Chondrocyte (in vitro differentiated cells): ENCODE measurements at regions not wholly inside any gene's neighbourhood (a gene's known extent, or its start where the extent isn't known, plus 50 kb on each side); places are given as distances from the start of the nearest gene placed in this dataset.

Experiments used
- DNase-seq: peaks from one replicate; pipeline ENCODE4 v3.0.0; 2021; ENCODE audit warnings: mixed read lengths, low spot score
- H3K27ac Mint-ChIP-seq: one replicate; pipeline ENCODE4 v1.8.0; 2021; ENCODE audit warnings: mild to moderate bottlenecking, moderate library complexity, mixed read lengths; ENCODE audit not compliant: unreplicated experiment
- H3K27me3 Mint-ChIP-seq: 2 replicates; pipeline ENCODE4 v1.8.0; 2021; ENCODE audit warnings: low read depth, mixed read lengths
- H3K36me3 Mint-ChIP-seq: 2 replicates; pipeline ENCODE4 v1.8.0; 2021; ENCODE audit warnings: low read depth, mixed read lengths
- H3K4me1 Mint-ChIP-seq: 2 replicates; pipeline ENCODE4 v1.8.0; 2021; ENCODE audit warnings: low read depth, mild to moderate bottlenecking, mixed read lengths
- H3K4me3 Mint-ChIP-seq: one replicate; pipeline ENCODE4 v1.8.0; 2021; ENCODE audit warnings: mild to moderate bottlenecking, moderate library complexity, mixed read lengths; ENCODE audit not compliant: unreplicated experiment
- H3K9me3 Mint-ChIP-seq: 2 replicates; pipeline ENCODE4 v1.8.0; 2021; ENCODE audit warnings: low read depth, mixed read lengths
- CTCF ChIP-seq: fragments of 200-600 bp; sonication (generic); IDR thresholded peaks from 2 replicates; pipeline ENCODE4 v1.5.0; 2021; ENCODE audit warnings: antibody characterized with exemption, mild to moderate bottlenecking, moderate library complexity

GRCh38 chr6:87824958-87825491 is 123.0 kb upstream of the AKIRIN2 start:
- no peak overlapping the region for H3K4me3 Mint-ChIP-seq
- H3K27ac Mint-ChIP-seq: no peak overlapping the region
- no peak for DNase-seq
- H3K4me1 Mint-ChIP-seq: peaks cover 6% of the 10 kb centered on the region
- no peak for TF ChIP-seq CTCF
- no peaks in the 10 kb centered on the region for H3K9me3 Mint-ChIP-seq
- no peaks in the 10 kb centered on the region for H3K36me3 Mint-ChIP-seq
- H3K27me3 Mint-ChIP-seq: peaks cover 12% of the 10 kb centered on the region

GRCh38 chr6:87822011-87822410 is 120.0 kb upstream of the AKIRIN2 start:
- no peaks in the 10 kb centered on the region for H3K36me3 Mint-ChIP-seq
- no peak for TF ChIP-seq CTCF
- H3K4me1 Mint-ChIP-seq: peaks cover 18% of the 10 kb centered on the region
- no peak overlapping the region for H3K27ac Mint-ChIP-seq
- H3K27me3 Mint-ChIP-seq: peaks cover 7% of the 10 kb centered on the region
- no peak overlapping the region for H3K4me3 Mint-ChIP-seq
- no peak for DNase-seq
- H3K9me3 Mint-ChIP-seq: no peaks in the 10 kb centered on the region

- Mint-ChIP-seq H3K4me3 (no peak overlapping the region), H3K27me3 (peaks cover 13% of the 10 kb centered on the region), H3K9me3 (no peaks in the 10 kb centered on the region), H3K36me3 (no peaks in the 10 kb centered on the region), H3K27ac (no peak overlapping the region), H3K4me1 (peaks cover 25% of the 10 kb centered on the region)
- DNase-seq: no peak
- TF ChIP-seq CTCF: no peak
Observed at GRCh38 chr6:87820343-87820984, 118.4 kb upstream of the AKIRIN2 start.

GRCh38 chr6:87817183-87817582 is 115.2 kb upstream of the AKIRIN2 start:
- Mint-ChIP-seq H3K36me3 (no peaks in the 10 kb centered on the region), H3K4me3 (no peak overlapping the region)

GRCh38 chr6:87815449-87815848 is 113.4 kb upstream of the AKIRIN2 start:
- no peak overlapping the region for H3K4me3 Mint-ChIP-seq
- H3K27me3 Mint-ChIP-seq: peaks cover 34% of the 10 kb centered on the region
- H3K36me3 Mint-ChIP-seq: no peaks in the 10 kb centered on the region
- peaks cover 19% of the 10 kb centered on the region for H3K4me1 Mint-ChIP-seq
- TF ChIP-seq CTCF: no peak
- no peak overlapping the region for H3K27ac Mint-ChIP-seq
- no peaks in the 10 kb centered on the region for H3K9me3 Mint-ChIP-seq
- no peak for DNase-seq

More at GRCh38 chr6:87817183-87817582, 115.2 kb upstream of the AKIRIN2 start:
- Mint-ChIP-seq H3K27me3 (peaks cover 24% of the 10 kb centered on the region), H3K9me3 (no peaks in the 10 kb centered on the region), H3K4me1 (peaks cover 23% of the 10 kb centered on the region), H3K27ac (no peak overlapping the region)
- no peak for TF ChIP-seq CTCF
- DNase-seq: no peak
